GM18505 (cell line): ENCODE measurements at regions not wholly inside any gene's neighbourhood (a gene's known extent, or its start where the extent isn't known, plus 50 kb on each side); places are given as distances from the start of the nearest gene placed in this dataset.

Experiments
- ATAC-seq: cut with Tn5 transposase; IDR thresholded peaks from one replicate; pipeline ENCODE4 v1.9.1; 2021; ENCODE audit not compliant: unreplicated experiment
- POLR2A ChIP-seq: IDR thresholded peaks from 4 replicates; pipeline ENCODE4 v1.6.1; 2011; ENCODE audit warnings: borderline replicate concordance; ENCODE audit not compliant: insufficient read depth, insufficient read length; ENCODE audit errors: extremely low read depth

GRCh38 chr1:196105901-196106300, 502.3 kb downstream of the KCNT2 start:
- no peak for ATAC-seq
- no peak for TF ChIP-seq POLR2A

DNA sequence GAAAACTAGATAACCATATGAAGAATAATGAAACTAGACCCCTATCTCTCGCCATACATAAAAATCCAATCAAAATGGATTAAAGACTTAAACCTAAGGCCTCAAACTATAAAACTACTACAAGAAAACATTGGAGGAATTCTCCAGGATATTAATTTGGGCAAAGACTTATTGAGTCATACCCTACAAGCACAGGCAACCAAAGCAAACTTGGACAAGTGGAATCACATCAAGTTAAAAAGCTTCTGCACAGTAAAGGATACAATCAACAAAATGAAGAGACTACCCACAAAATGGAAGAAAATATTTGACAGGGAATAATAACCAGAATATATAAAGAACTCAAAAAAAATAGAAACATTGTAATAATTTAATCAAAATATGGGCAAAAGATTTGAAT, 505.4 kb downstream of the KCNT2 start:
- ATAC-seq: no peak
- TF ChIP-seq POLR2A: no peak

DNA sequence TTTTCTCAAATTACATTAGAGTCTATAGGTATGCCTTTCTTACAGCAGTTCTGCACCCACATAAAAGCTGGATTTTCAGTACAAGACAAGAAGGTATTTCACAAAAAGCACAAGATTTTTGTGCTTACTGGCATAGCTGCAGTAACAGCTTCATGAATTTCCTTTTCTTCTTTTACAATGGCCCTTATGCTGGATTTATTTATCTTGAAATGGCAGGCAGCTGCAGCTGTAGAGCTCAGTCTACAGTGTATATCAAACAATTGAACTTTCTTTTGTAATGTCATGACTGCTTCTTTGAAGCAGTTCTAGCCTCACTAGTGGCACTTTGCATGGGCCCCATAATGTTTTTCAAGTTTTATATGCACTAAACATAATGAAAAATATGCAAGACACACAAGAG, 510.2 kb downstream of the KCNT2 start:
- ATAC-seq: no peak
- no peak for TF ChIP-seq POLR2A

GRCh38 chr1:196094821-196095220, 513.4 kb downstream of the KCNT2 start:
- no peak for ATAC-seq
- no peak for TF ChIP-seq POLR2A

- TF ChIP-seq POLR2A: no peak
- no peak for ATAC-seq
Measured at GRCh38 chr1:196091397-196092135, 516.7 kb downstream of the KCNT2 start.

GRCh38 chr1:196090226-196090625, 518.0 kb downstream of the KCNT2 start:
- TF ChIP-seq POLR2A: no peak

GRCh38 chr1:196088541-196088940, 519.7 kb downstream of the KCNT2 start:
- ATAC-seq: no peak
- TF ChIP-seq POLR2A: no peak

More at GRCh38 chr1:196090226-196090625, 518.0 kb downstream of the KCNT2 start:
- ATAC-seq: no peak

DNA sequence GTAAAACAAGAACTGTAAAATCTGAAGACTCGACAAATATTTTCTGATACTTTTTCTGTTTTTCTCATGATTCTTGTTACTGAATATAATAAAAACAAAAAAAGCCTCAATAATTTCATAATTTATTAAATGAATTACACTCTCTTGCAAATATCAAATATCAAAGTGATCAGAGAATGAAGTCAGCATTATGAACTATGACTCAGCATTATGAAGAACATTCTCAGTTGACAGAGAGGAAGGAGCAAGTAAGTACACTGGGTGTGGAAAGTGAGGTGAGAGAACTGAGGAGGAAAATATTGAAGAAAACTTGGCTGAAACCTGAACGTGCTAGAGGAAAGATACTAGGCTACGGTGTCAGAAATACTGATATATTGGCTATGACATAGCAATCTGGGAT, 529.5 kb downstream of the KCNT2 start:
- no peak for ATAC-seq

GRCh38 chr1:196075621-196076020, 532.6 kb downstream of the KCNT2 start:
- no peak for TF ChIP-seq POLR2A
- no peak for ATAC-seq

More for the DNA sequence above, 529.5 kb downstream of the KCNT2 start:
- TF ChIP-seq POLR2A: no peak

GRCh38 chr1:196074182-196074581, 534.1 kb downstream of the KCNT2 start:
- ATAC-seq: no peak
- TF ChIP-seq POLR2A: no peak

DNA sequence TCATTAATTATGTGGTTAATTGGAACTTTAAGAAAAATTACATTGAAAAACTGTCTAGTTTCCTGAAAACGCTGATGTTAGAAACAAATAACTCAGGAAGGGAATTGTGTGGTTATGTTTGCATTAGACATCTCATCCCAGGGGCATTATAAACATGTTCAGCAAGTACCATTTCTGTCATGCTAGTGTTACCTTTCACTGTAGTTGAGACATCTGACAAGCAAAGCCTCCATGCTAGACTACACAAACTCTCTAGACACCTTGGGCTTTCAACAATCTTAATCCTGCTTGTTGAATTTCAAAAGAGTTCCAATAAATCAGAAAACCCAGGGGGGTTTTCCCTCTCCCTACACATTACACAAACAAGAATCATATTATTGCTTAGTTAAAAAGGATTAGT, 536.8 kb downstream of the KCNT2 start:
- no peak for ATAC-seq
- no peak for TF ChIP-seq POLR2A

DNA sequence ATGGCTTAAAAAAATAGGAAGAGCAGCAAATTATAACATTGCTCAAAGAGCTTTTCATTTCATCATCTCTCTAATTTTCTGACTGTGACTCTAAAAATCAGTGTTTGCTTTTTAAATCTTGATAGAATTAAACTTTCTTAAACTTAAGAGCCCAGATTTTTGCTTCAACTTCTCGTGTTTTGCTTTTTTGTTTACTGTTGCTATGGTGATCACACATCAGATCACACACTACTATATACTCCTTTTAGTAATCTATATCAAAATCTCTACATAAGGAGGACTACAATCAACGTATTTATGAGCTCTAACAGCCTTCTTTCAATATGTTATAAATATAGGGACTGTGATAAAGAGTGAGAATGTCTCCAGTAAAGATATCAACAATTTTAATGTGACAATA, 537.3 kb downstream of the KCNT2 start:
- TF ChIP-seq POLR2A: no peak
- ATAC-seq: no peak

DNA sequence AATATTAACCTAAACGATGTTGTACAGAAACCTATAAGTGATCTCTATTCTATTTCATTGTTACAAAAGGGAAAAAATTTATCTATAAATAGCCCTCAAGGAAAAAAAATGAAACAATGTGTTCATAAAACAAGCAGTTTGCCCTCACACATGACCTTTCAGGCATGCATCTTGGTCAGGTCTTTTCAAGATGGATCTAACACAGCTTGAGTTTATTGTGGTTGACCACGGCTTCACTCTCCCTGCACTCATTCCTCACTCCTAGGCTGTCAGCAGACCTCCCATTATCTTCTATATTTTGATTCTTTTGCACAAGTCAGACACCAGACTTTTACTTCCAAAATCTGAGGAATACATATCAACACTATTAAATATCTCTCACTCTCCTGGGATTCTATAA, 544.3 kb downstream of the KCNT2 start:
- ATAC-seq: no peak
- no peak for TF ChIP-seq POLR2A

DNA sequence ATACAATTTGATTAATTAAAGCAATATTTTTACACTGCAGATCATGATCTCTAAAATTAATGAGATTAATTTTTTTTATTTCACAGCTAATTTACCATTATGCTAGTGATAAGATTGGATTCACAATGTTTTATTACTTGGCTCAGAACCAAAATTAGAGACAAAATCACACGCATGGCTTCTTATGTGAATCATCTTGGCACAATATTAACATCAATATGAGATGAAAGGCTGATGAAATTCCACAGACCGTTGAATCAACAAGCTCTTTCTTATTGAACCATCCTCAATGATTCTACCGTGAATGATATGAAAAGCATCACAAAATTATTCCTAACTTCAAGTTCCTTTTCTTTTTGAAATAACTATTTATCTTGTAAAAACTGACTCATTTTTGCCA, 544.9 kb downstream of the KCNT2 start:
- ATAC-seq: no peak
- TF ChIP-seq POLR2A: no peak

DNA sequence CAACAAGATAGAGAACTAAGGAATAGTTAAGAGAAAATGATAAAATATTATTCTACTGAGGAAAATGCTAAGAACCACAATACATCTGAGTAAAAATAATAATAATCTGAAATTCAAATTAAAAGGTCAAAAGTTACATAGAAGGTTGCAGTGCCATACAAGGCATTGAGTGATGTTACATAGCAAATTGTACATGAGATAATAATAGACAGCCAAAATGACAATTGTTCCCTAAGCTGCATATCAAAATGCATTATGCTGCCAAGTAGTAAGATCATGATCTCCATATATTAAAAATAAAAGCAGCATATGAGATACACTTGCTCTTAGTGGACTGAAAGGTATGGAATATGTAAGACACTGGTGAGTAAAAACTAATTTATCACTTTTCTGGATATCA, 547.7 kb downstream of the KCNT2 start:
- ATAC-seq: no peak
- TF ChIP-seq POLR2A: no peak

GRCh38 chr1:196059210-196059609, 549.0 kb downstream of the KCNT2 start:
- no peak for ATAC-seq
- no peak for TF ChIP-seq POLR2A

DNA sequence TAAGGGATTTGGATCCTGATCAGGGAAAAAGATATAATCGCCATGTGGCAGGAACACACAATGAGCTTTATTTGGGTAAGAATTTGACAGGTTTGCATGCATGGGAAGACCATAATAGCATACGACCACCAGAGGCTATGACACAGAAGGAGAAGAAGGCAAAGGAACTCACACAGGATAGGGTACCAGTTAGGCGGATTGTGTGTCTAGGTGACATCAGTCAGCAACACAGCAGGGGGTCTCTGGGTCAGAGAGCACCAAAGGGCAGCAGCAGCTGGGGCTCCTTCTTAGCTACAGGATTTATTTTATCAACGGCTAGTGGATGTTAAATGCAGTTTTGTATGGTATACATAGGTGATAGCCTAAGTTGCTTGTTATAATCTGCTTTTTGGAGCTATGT, 551.3 kb downstream of the KCNT2 start:
- no peak for ATAC-seq
- TF ChIP-seq POLR2A: no peak
